Astrocyte of the cerebellum (primary cell): ENCODE measurements at regions not wholly inside any gene's neighbourhood (a gene's known extent, or its start where the extent isn't known, plus 50 kb on each side); places are given as distances from the start of the nearest gene placed in this dataset.

Experiments used
- DNase-seq: peaks from one replicate; pipeline ENCODE4 v3.0.0-alpha.2; 2011; ENCODE audit warnings: low read depth
- H3K4me3 ChIP-seq: 2 replicates; pipeline ENCODE4 v1.5.1; 2011; ENCODE audit warnings: mild to moderate bottlenecking, low read depth, low read length, moderate library complexity
- in situ Hi-C: cut with HindIII; loops from 2 replicates; pipeline ENCODE4 v1.10.0; 2017; ENCODE audit warnings: low sequenced_read_pairs
- TF ChIP-seq, protein P1 (sequence below): IDR thresholded peaks from 2 replicates; pipeline ENCODE4 v1.5.1; 2012; ENCODE audit warnings: low read length, low read depth, moderate library complexity, mild to moderate bottlenecking; ENCODE audit errors: missing control alignments

DNA sequence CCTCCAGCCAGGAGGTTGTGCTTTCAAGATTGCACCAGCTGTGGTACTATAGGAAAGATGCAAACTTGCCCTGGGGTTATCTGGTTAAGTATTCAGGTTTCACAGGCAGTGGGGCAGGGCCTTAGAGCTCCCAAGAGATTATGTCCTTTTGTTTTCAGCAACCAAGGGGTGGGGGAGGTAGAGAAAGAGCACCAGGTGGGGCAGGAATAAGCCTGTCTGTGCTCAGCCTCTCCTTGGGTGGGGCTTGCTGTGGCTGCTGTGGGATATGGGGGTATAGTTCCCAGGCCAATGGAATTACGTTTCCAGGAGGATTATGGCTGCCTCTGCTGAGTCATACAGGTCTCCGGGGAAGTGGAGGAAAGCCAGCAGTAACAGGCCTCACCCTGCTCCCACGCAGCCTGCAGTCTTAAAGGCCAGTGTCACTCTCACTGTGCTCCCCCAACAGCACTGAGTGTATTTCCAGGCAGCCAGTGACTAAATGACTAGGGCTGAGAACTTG is 508.6 kb downstream of the RWDD3 start:
- TF ChIP-seq, protein P1, sequence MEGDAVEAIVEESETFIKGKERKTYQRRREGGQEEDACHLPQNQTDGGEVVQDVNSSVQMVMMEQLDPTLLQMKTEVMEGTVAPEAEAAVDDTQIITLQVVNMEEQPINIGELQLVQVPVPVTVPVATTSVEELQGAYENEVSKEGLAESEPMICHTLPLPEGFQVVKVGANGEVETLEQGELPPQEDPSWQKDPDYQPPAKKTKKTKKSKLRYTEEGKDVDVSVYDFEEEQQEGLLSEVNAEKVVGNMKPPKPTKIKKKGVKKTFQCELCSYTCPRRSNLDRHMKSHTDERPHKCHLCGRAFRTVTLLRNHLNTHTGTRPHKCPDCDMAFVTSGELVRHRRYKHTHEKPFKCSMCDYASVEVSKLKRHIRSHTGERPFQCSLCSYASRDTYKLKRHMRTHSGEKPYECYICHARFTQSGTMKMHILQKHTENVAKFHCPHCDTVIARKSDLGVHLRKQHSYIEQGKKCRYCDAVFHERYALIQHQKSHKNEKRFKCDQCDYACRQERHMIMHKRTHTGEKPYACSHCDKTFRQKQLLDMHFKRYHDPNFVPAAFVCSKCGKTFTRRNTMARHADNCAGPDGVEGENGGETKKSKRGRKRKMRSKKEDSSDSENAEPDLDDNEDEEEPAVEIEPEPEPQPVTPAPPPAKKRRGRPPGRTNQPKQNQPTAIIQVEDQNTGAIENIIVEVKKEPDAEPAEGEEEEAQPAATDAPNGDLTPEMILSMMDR, result no peak
- H3K4me3 ChIP-seq, result no peak overlapping the region
- DNase-seq, result no peak
- in situ Hi-C loops, result no loop called here

DNA sequence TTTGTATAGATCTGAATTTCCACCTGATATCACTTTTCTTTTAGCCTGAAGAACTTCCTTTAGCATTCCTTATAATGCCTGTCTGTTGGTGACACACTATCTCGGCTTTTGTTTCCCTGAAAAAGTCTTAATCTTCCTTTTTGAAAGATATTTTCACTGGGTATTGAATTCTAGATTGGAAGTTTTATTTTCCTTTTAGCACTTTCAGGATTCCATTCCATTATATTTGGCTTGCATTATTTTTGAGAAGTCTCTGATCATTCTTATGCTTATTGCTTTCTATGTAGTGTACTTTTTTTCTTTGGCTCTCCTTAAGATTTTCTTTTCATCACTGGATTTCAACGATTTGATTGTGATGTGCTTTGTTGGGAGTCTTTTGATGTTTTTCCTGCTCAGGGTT is 510.7 kb downstream of the RWDD3 start:
- H3K4me3 ChIP-seq, result no peak overlapping the region
- DNase-seq, result no peak
- in situ Hi-C loops, result no loop called here
- TF ChIP-seq, protein P1, result no peak

DNA sequence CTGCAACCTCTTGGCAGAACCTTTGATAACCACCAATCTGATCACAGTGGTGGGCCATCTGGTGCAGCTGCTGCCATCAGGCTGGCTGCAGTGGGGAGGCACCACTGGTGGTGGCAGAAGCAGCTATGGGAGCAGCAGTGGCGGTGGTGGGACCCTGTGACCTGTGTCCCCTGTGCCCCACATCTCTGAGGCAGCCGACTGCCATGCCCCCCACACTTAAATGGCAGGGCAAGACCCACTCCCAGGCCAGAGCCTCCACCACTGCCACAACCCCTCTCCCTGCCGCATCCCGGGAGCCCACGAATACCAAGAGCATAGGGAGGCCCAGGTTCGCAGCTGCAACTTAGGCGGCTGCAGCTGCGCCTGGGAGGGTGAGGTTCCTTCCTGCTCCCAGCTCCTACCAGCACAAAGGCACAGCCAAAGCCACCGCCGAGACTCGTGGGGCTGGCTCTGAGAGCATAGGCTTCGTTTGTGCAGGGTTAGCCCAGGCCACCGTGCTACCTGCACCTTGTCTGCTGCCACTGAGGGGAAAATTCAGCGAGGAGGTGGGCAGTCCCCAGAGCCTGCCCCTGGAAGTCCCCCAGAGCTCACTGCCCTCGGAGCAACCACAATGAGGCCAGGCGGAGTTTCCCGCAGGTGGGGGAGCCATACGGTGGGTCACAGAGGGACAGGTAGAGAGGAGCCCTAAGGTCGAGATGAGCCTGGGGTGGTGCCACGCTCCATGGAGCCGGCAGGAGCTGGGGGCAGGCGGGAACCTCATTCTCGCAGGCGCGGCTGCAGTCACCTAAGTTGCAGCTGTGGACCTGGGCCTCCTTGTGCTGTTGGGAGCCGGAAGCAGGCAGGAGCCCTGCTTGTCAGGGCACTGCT is 518.7 kb downstream of the RWDD3 start:
- no peak for DNase-seq
- no peak overlapping the region for H3K4me3 ChIP-seq
- in situ Hi-C loops, result no loop called here
- TF ChIP-seq, protein P1, result no peak

DNA sequence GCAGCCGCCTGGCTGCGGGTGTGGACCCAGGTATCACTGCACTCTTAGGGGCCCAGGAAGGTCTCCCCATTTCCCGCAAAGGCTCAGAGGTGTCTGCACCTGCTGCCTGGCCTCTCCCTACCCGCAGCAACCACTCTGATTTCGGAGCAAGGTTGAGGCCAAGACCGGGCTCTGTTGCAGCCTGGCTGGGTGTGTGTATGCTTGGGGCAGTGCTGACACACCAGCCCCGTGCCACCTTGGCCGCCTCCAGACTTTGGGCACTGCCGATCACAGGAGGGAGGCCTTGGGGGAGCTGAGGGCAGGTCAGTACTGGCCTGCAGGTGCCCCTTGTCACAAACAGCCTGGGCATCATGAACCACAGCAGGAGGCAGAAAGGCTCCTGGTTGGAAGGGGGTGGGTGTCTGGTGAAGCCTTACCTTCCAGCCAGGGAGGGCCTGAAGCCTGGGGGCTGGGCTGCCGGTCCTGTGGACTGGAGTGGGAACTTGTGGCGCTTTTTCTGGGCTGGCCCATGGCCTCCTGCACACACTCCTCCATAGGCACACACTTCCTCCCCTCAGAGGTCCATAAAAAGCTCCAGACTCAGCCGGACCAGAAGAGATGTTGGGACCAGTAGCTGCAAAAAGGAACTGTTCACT is 519.5 kb downstream of the RWDD3 start:
- in situ Hi-C loops, result no loop called here
- H3K4me3 ChIP-seq, result no peak overlapping the region

DNA sequence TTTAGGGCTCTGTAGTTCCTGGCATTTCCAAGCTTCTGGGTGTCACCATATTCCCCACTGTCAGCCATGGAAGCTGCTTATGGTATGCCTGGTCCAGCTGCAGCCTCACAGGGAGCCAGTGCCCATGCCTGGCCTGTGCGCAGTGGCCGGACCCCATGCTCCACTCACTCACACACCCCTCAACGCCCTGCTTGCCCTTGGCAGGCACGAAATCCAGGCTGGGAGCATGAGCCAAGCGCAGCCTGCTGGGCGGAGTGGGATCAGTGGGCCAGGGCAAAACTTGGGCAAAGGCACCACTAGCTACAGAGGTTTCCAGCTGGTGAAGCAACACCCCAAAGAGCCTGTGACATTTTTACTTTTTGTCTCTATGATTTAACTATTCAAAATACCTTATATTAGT is 520.4 kb downstream of the RWDD3 start:
- H3K4me3 ChIP-seq, result no peak overlapping the region
- in situ Hi-C loops, result no loop called here
- no peak for DNase-seq
- TF ChIP-seq, protein P1, result no peak

More for the DNA sequence above, 519.5 kb downstream of the RWDD3 start:
- DNase-seq, result no peak
- TF ChIP-seq, protein P1, result no peak

DNA sequence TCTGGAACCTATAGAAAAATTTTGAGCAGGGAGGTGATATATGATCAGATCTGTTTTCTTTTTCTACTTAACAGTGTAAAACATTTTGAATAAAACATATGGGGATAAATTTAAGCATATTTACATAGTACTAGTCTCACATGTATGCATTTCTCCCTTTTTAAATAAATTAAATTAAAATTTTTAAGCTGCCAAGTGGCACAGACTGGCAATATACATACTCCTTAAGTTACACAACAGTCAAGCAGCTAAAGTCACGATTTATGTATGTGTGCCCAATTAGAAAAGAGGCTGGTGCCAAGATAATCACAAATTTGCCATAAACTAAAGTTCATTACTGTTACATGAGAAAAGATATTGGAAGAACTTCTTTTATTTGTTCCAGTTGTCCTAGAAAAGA is 532.0 kb downstream of the RWDD3 start:
- in situ Hi-C loops, result no loop called here
- H3K4me3 ChIP-seq, result no peak overlapping the region
- TF ChIP-seq, protein P1, result no peak
- no peak for DNase-seq
